Astrocyte (in vitro differentiated cells and primary cell): ENCODE measurements at regions not wholly inside any gene's neighbourhood (a gene's known extent, or its start where the extent isn't known, plus 50 kb on each side); places are given as distances from the start of the nearest gene placed in this dataset.

ENCODE experiments used
- DNase-seq: peaks from one replicate; pipeline ENCODE4 v3.0.0-alpha.2; 2010; ENCODE audit warnings: low read depth
- FAIRE-seq: peaks from 2 replicates; lab custom pipeline; 2011; peaks lifted over from hg19 to GRCh38; lab: Jason Lieb, UNC
- H2AFZ ChIP-seq: 2 replicates; pipeline ENCODE4 v1.6.0; 2012; ENCODE audit warnings: low read depth, low read length, inconsistent platforms
- H3K27ac ChIP-seq: 2 replicates; pipeline ENCODE4 v1.5.1; 2011; ENCODE audit warnings: low read depth, low read length, inconsistent platforms
- H3K27me3 ChIP-seq: 2 replicates; pipeline ENCODE4 v1.6.0; 2011; ENCODE audit warnings: low read length, inconsistent platforms; ENCODE audit not compliant: insufficient read depth
- H3K36me3 ChIP-seq: 2 replicates; pipeline ENCODE4 v1.5.1; 2011; ENCODE audit warnings: low read length, inconsistent platforms; ENCODE audit not compliant: insufficient read depth
- H3K4me1 ChIP-seq: 2 replicates; pipeline ENCODE4 v1.5.1; 2011; ENCODE audit warnings: low read length, inconsistent platforms; ENCODE audit not compliant: insufficient read depth
- H3K4me2 ChIP-seq: 2 replicates; pipeline ENCODE4 v1.6.0; 2012; ENCODE audit warnings: low read length, inconsistent platforms
- H3K4me3 ChIP-seq: 2 replicates; pipeline ENCODE4 v1.5.1; 2011; ENCODE audit warnings: low read depth, mild to moderate bottlenecking, low read length, inconsistent platforms; ENCODE audit not compliant: insufficient read depth
- H3K79me2 ChIP-seq: 2 replicates; pipeline ENCODE4 v1.6.0; 2012; ENCODE audit warnings: mild to moderate bottlenecking, low read length, inconsistent platforms; ENCODE audit not compliant: insufficient read depth
- H3K9ac ChIP-seq: 2 replicates; pipeline ENCODE4 v1.6.0; 2012; ENCODE audit warnings: mild to moderate bottlenecking, low read length, inconsistent platforms
- H3K9me3 ChIP-seq: 2 replicates; pipeline ENCODE4 v1.5.1; 2012; ENCODE audit warnings: low read depth, mild to moderate bottlenecking, low read length, inconsistent platforms; ENCODE audit not compliant: insufficient read depth
- H4K20me1 ChIP-seq: 2 replicates; pipeline ENCODE4 v1.6.0; 2012; ENCODE audit warnings: low read length, inconsistent platforms; ENCODE audit not compliant: insufficient read depth
- H3K27ac Mint-ChIP-seq: one replicate; pipeline ENCODE4 v1.8.0; 2021; ENCODE audit warnings: mild to moderate bottlenecking, mixed read lengths; ENCODE audit not compliant: unreplicated experiment
- H3K27me3 Mint-ChIP-seq: one replicate; pipeline ENCODE4 v1.8.0; 2021; ENCODE audit warnings: low read depth, mixed read lengths; ENCODE audit not compliant: unreplicated experiment
- H3K36me3 Mint-ChIP-seq: one replicate; pipeline ENCODE4 v1.8.0; 2021; ENCODE audit warnings: low read depth, mixed read lengths; ENCODE audit not compliant: unreplicated experiment
- H3K4me1 Mint-ChIP-seq: one replicate; pipeline ENCODE4 v1.8.0; 2021; ENCODE audit warnings: low read depth, mixed read lengths; ENCODE audit not compliant: unreplicated experiment
- H3K4me3 Mint-ChIP-seq: one replicate; pipeline ENCODE4 v1.8.0; 2021; ENCODE audit warnings: mild to moderate bottlenecking, moderate library complexity, mixed read lengths; ENCODE audit not compliant: unreplicated experiment
- H3K9me3 Mint-ChIP-seq: one replicate; pipeline ENCODE4 v1.8.0; 2021; ENCODE audit warnings: mild to moderate bottlenecking, mixed read lengths; ENCODE audit not compliant: unreplicated experiment
- EZH2 ChIP-seq: IDR thresholded peaks from 2 replicates; pipeline ENCODE4 v1.6.1; 2012; ENCODE audit warnings: mild to moderate bottlenecking, low read length, inconsistent platforms; ENCODE audit not compliant: insufficient read depth
- TF ChIP-seq, protein P1 (sequence below): IDR thresholded peaks from 2 replicates; pipeline ENCODE4 v1.5.1; 2011; ENCODE audit warnings: low read depth, mild to moderate bottlenecking, inconsistent platforms, low read length, moderate library complexity; ENCODE audit not compliant: insufficient read depth

DNA sequence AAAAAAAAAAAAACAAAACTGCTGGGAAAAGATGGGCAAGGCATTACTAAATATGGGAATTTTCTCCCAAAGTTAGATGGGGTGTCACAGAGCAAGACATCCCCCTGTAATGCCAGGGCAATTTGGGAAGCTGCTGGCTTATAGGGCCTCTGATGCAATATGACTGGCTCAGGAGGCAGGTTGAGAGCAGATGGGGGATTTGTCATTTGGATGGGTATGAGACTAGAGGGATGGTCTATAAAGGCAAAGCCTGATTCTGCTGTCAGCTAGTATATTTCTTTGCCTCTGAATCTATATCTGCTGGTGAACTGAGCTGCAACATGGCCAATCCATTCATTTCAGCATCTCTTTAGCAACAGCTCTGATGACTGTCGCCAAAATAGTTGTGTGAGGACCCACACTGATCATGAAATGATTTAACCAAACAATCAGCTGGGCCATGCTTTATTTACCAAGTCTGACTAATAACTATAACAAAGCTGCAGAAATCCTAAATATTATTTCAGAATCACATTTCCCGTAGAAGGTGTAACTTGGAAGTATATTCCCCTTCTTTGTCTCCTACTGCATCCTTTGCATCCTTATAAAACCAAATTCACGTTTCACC, 455.1 kb upstream of the ZNF608 start:
- no peaks in the 10 kb centered on the region for H3K9me3 Mint-ChIP-seq
- Histone ChIP-seq H3K27ac (no peak overlapping the region), H3K4me2 (no peak overlapping the region), H3K27me3 (no peaks in the 10 kb centered on the region), H2AFZ (no peak overlapping the region), H3K4me1 (peaks cover 5% of the 10 kb centered on the region), H3K9me3 (no peaks in the 10 kb centered on the region), H3K4me3 (no peak overlapping the region), H3K79me2 (no peaks in the 10 kb centered on the region), H3K9ac (no peak overlapping the region), H3K36me3 (no peaks in the 10 kb centered on the region), H4K20me1 (no peaks in the 10 kb centered on the region)
- H3K4me1 Mint-ChIP-seq = peaks cover 46% of the 10 kb centered on the region
- no peaks in the 10 kb centered on the region for H3K27me3 Mint-ChIP-seq
- no peaks in the 10 kb centered on the region for H3K36me3 Mint-ChIP-seq
- no peak for DNase-seq
- no peak overlapping the region for H3K4me3 Mint-ChIP-seq
- TF ChIP-seq EZH2 = no peak
- TF ChIP-seq, protein P1, sequence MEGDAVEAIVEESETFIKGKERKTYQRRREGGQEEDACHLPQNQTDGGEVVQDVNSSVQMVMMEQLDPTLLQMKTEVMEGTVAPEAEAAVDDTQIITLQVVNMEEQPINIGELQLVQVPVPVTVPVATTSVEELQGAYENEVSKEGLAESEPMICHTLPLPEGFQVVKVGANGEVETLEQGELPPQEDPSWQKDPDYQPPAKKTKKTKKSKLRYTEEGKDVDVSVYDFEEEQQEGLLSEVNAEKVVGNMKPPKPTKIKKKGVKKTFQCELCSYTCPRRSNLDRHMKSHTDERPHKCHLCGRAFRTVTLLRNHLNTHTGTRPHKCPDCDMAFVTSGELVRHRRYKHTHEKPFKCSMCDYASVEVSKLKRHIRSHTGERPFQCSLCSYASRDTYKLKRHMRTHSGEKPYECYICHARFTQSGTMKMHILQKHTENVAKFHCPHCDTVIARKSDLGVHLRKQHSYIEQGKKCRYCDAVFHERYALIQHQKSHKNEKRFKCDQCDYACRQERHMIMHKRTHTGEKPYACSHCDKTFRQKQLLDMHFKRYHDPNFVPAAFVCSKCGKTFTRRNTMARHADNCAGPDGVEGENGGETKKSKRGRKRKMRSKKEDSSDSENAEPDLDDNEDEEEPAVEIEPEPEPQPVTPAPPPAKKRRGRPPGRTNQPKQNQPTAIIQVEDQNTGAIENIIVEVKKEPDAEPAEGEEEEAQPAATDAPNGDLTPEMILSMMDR = no peak
- no peak for FAIRE-seq
- H3K27ac Mint-ChIP-seq = no peak overlapping the region

DNA sequence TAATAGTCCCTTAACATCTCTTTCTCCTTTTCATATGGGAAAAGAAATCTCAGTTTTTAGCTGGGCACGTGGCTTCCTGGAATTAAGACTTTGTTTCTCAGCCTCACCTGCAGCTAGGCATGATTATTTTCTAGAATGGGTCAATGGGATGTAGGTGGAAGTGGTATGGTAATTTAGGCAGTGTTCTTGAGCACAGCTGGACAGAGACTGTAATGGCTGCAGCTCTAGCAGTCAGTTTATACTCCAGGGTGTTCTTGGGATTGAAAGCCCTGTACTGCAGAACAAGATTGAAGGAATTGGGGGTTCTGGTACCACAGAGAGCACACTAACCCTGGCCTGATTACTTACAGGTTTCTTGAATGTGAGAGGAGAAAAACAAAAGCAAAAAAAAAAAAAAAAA, 455.9 kb upstream of the ZNF608 start:
- Histone ChIP-seq H3K79me2 (no peaks in the 10 kb centered on the region), H3K9ac (no peak overlapping the region), H3K4me1 (peaks cover 5% of the 10 kb centered on the region), H4K20me1 (no peaks in the 10 kb centered on the region), H3K36me3 (no peaks in the 10 kb centered on the region), H3K4me2 (no peak overlapping the region), H3K9me3 (no peaks in the 10 kb centered on the region), H3K27me3 (no peaks in the 10 kb centered on the region), H3K4me3 (no peak overlapping the region), H2AFZ (no peak overlapping the region), H3K27ac (no peak overlapping the region)
- Mint-ChIP-seq H3K27me3 (no peaks in the 10 kb centered on the region), H3K4me1 (peaks cover 44% of the 10 kb centered on the region), H3K4me3 (no peak overlapping the region), H3K9me3 (no peaks in the 10 kb centered on the region), H3K27ac (no peak overlapping the region), H3K36me3 (no peaks in the 10 kb centered on the region)
- DNase-seq = no peak
- no peak for FAIRE-seq
- TF ChIP-seq, protein P1 = no peak
- no peak for TF ChIP-seq EZH2

DNA sequence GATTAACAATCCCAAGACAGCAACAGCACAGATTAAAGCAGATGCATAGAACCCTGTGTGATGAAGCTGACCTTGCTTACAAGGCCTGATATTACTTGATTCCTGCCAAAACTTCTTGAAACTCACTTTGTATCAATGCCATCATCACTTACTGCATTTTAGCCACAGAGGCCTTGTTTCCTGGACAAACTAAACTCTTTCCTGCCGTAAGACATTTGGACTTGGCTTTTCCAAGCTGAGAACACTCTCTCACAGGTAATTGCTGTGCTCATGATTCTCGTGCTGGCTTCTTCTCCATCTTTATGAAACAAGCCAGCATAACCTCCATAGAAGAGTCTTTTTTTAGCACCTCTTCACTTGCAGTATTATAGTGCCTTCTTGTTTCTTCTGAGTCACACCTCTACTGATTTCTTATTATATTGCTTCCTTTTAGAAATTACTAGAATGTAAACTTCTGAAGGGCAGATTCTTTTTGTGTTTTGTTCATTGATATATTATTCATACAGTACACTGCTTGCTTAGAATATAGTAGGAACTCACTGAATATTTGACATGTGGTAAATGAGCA, 456.5 kb upstream of the ZNF608 start:
- Mint-ChIP-seq H3K27me3 (no peaks in the 10 kb centered on the region), H3K9me3 (no peaks in the 10 kb centered on the region), H3K27ac (no peak overlapping the region), H3K4me3 (no peak overlapping the region), H3K36me3 (no peaks in the 10 kb centered on the region), H3K4me1 (peaks cover 40% of the 10 kb centered on the region)
- no peak overlapping the region for H2AFZ ChIP-seq
- H3K79me2 ChIP-seq = no peaks in the 10 kb centered on the region
- DNase-seq = no peak
- TF ChIP-seq EZH2 = no peak
- TF ChIP-seq, protein P1 = no peak
- no peak overlapping the region for H3K9ac ChIP-seq
- H3K27ac ChIP-seq = no peak overlapping the region
- no peak for FAIRE-seq
- H3K4me2 ChIP-seq = no peak overlapping the region
- no peaks in the 10 kb centered on the region for H3K27me3 ChIP-seq
- H3K4me1 ChIP-seq = peaks cover 5% of the 10 kb centered on the region
- H3K36me3 ChIP-seq = no peaks in the 10 kb centered on the region
- H3K9me3 ChIP-seq = no peaks in the 10 kb centered on the region
- H3K4me3 ChIP-seq = no peak overlapping the region
- H4K20me1 ChIP-seq = no peaks in the 10 kb centered on the region
